ENCODE measurements at regions not wholly inside any gene's neighbourhood (a gene's known extent, or its start where the extent isn't known, plus 50 kb on each side); places are given as distances from the start of the nearest gene placed in this dataset.

GRCh38 chr18:10053861-10054260 lies 140.0 kb downstream of the VAPA start:
- H3K4me3 ChIP-seq: no peak overlapping the region
- H3K27me3 ChIP-seq: no peaks in the 10 kb centered on the region
- H3K9me3 ChIP-seq: no peaks in the 10 kb centered on the region
- H3K27ac ChIP-seq: peak overlapping the region; percentile 2
- DNase-seq (ENCODE audit: extremely low spot score in 2 of 2): no peak
- intact Hi-C loops (cut with DNase I): no loop called here
- TF ChIP-seq POLR2AphosphoS5 (IDR thresholded peaks at IDR 0.05; ENCODE audit: insufficient read depth in 1 of 2, low read depth in 1 of 2): no peak
- TF ChIP-seq POLR2A (IDR thresholded peaks at IDR 0.05): no peak
- no peak for TF ChIP-seq CTCF (IDR thresholded peaks at IDR 0.05)
- H3K36me3 ChIP-seq: no peaks in the 10 kb centered on the region
- peaks cover 60% of the 10 kb centered on the region for H3K4me1 ChIP-seq

GRCh38 chr18:10054366-10054765 lies 140.6 kb downstream of the VAPA start:
- H3K9me3 ChIP-seq: no peaks in the 10 kb centered on the region
- H3K4me1 ChIP-seq: peaks cover 60% of the 10 kb centered on the region
- no peak overlapping the region for H3K4me3 ChIP-seq
- intact Hi-C loops (cut with DNase I): no loop called here
- H3K27me3 ChIP-seq: no peaks in the 10 kb centered on the region
- DNase-seq (ENCODE audit: extremely low spot score in 2 of 2): no peak
- H3K27ac ChIP-seq: peak overlapping the region; percentile 11
- no peak for TF ChIP-seq CTCF (IDR thresholded peaks at IDR 0.05)
- TF ChIP-seq POLR2AphosphoS5 (IDR thresholded peaks at IDR 0.05; ENCODE audit: insufficient read depth in 1 of 2, low read depth in 1 of 2): no peak
- TF ChIP-seq POLR2A (IDR thresholded peaks at IDR 0.05): no peak
- H3K36me3 ChIP-seq: no peaks in the 10 kb centered on the region

- no peak for DNase-seq (ENCODE audit: extremely low spot score in 2 of 2)
- intact Hi-C loops (cut with DNase I): no loop called here
- H3K9me3 ChIP-seq: no peaks in the 10 kb centered on the region
- peaks cover 57% of the 10 kb centered on the region for H3K4me1 ChIP-seq
- peak overlapping the region; percentile 11 for H3K27ac ChIP-seq
- H3K27me3 ChIP-seq: no peaks in the 10 kb centered on the region
- no peaks in the 10 kb centered on the region for H3K36me3 ChIP-seq
- H3K4me3 ChIP-seq: no peak overlapping the region
- peak in 1 of 2 donors; percentile 27 for TF ChIP-seq POLR2AphosphoS5 (IDR thresholded peaks at IDR 0.05; ENCODE audit: insufficient read depth in 1 of 2, low read depth in 1 of 2)
- no peak for TF ChIP-seq CTCF (IDR thresholded peaks at IDR 0.05)
- TF ChIP-seq POLR2A (IDR thresholded peaks at IDR 0.05): no peak
These were observed 141.4 kb downstream of the VAPA start for GRCh38 chr18:10055125-10055750.

- intact Hi-C loops (cut with DNase I): no loop called here
- no peaks in the 10 kb centered on the region for H3K36me3 ChIP-seq
- TF ChIP-seq POLR2A (IDR thresholded peaks at IDR 0.05): no peak
- TF ChIP-seq CTCF (IDR thresholded peaks at IDR 0.05): no peak
- no peak for TF ChIP-seq POLR2AphosphoS5 (IDR thresholded peaks at IDR 0.05; ENCODE audit: insufficient read depth in 1 of 2, low read depth in 1 of 2)
- no peaks in the 10 kb centered on the region for H3K27me3 ChIP-seq
- DNase-seq (ENCODE audit: extremely low spot score in 2 of 2): no peak
- H3K9me3 ChIP-seq: no peaks in the 10 kb centered on the region
- H3K27ac ChIP-seq: peak overlapping the region; percentile 76
- no peak overlapping the region for H3K4me3 ChIP-seq
- H3K4me1 ChIP-seq: peaks cover 50% of the 10 kb centered on the region
These were observed 142.7 kb downstream of the VAPA start for GRCh38 chr18:10056506-10056905.

GRCh38 chr18:10057401-10057893 lies 143.6 kb downstream of the VAPA start:
- TF ChIP-seq CTCF (IDR thresholded peaks at IDR 0.05): no peak
- TF ChIP-seq POLR2AphosphoS5 (IDR thresholded peaks at IDR 0.05; ENCODE audit: insufficient read depth in 1 of 2, low read depth in 1 of 2): no peak
- no peak for TF ChIP-seq POLR2A (IDR thresholded peaks at IDR 0.05)
- Histone ChIP-seq H3K36me3 (no peaks in the 10 kb centered on the region), H3K27ac (peak overlapping the region; percentile 76), H3K4me3 (no peak overlapping the region), H3K27me3 (no peaks in the 10 kb centered on the region), H3K4me1 (peaks cover 53% of the 10 kb centered on the region), H3K9me3 (no peaks in the 10 kb centered on the region)
- intact Hi-C loops (cut with DNase I): no loop called here
- no peak for DNase-seq (ENCODE audit: extremely low spot score in 2 of 2)
